ENCODE measurements at regions not wholly inside any gene's neighbourhood (a gene's known extent, or its start where the extent isn't known, plus 50 kb on each side); places are given as distances from the start of the nearest gene placed in this dataset.

DNA sequence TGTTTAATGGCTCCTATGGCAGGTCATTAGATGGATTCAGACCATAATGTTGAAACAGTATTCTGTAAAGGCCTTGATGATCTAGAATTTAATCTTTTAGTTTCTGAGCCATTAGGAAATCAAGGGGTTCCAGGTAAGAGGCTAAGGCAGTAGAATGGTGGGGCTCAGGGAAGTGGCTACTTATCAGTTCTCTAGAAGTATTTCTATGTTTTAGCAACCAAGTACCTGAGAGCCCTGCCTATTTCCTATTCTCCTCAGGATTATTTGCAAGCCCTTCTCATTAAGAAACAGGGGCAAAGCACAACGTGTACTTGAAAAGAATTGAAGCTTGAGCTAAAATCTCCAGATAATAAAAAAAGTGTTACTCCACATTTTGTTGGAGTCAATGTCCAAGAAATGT lies 646.5 kb downstream of the RNF144B start:
- Histone ChIP-seq H3K4me3 (ENCODE audit: extremely low read depth in 1 of 4, insufficient read depth in 2 of 4, low read depth in 3 of 4, low read length in 4 of 4) (no peak overlapping the region), H2AFZ (ENCODE audit: low read length) (no peak overlapping the region), H2BK15ac (ENCODE audit: low read length) (no peak overlapping the region), H2BK20ac (ENCODE audit: low read length) (no peak overlapping the region), H4K8ac (ENCODE audit: extremely low read depth, insufficient read depth, low read length) (no peak overlapping the region), H4K5ac (ENCODE audit: insufficient read length, low read depth, low read length) (no peak overlapping the region), H3K27me3 (replicated peaks in 1 of 4; ENCODE audit: control insufficient read depth in 3 of 4, extremely low read depth in 1 of 4, insufficient read depth in 3 of 4, low read length in 3 of 4) (no peaks in the 10 kb centered on the region), H3K4ac (replicated peaks; ENCODE audit: insufficient read length, low read depth, low read length) (no peak overlapping the region), H3K79me1 (ENCODE audit: low read depth, low read length) (no peaks in the 10 kb centered on the region), H2BK5ac (ENCODE audit: low read depth, low read length) (no peak overlapping the region), H3K9ac (replicated peaks in 1 of 4; ENCODE audit: extremely low read depth in 1 of 4, low read depth in 3 of 4, low read length in 3 of 4) (no peak overlapping the region), H3K4me2 (ENCODE audit: insufficient read depth in 1 of 2, low read depth in 2 of 2, low read length in 2 of 2) (no peak overlapping the region), H3K79me2 (ENCODE audit: control insufficient read depth in 1 of 2, insufficient read depth in 2 of 2, low read length in 2 of 2) (no peaks in the 10 kb centered on the region), H2BK12ac (ENCODE audit: low read depth, low read length) (no peak overlapping the region), H3K36me3 (ENCODE audit: control insufficient read depth in 2 of 4, insufficient read depth in 4 of 4, low read length in 3 of 4) (no peaks in the 10 kb centered on the region), H3K18ac (ENCODE audit: extremely low read depth, low read length) (no peak overlapping the region), H4K20me1 (replicated peaks in 1 of 2; ENCODE audit: control insufficient read depth in 1 of 2, insufficient read depth in 2 of 2, low read length in 2 of 2) (no peaks in the 10 kb centered on the region), H3K4me1 (replicated peaks in 1 of 4; ENCODE audit: control insufficient read depth in 3 of 4, insufficient read depth in 4 of 4, low read length in 3 of 4) (no peaks in the 10 kb centered on the region), H2BK120ac (replicated peaks; ENCODE audit: low read depth, low read length) (no peak overlapping the region), H4K91ac (replicated peaks; ENCODE audit: insufficient read length, low read length) (no peak overlapping the region), H3K23ac (ENCODE audit: insufficient read length) (no peak overlapping the region), H3K23me2 (ENCODE audit: low read depth, low read length) (no peaks in the 10 kb centered on the region; the same call in 1 of the 2 replicates), H3K9me3 (ENCODE audit: insufficient read depth in 2 of 2, low read depth in 1 of 2, low read length in 1 of 2) (no peaks in the 10 kb centered on the region), H3K14ac (ENCODE audit: insufficient read length) (no peak overlapping the region), H2AK5ac (ENCODE audit: low read depth, low read length) (no peak overlapping the region), H3K27ac (ENCODE audit: low read depth, low read length) (no peak overlapping the region), H3K56ac (replicated peaks; ENCODE audit: insufficient read length, low read depth, low read length) (no peak overlapping the region)
- POLR2A ChIA-PET (ENCODE audit: partially characterized antibody), result no interaction called here
- WGBS, 2 experiments (ENCODE audit: extremely low coverage in 1 of 2, insufficient coverage in 1 of 2, insufficient read length in 1 of 2, insufficient replicate concordance in 2 of 2, low coverage in 1 of 2, low lambda C conversion rate in 2 of 2, missing lambda C conversion rate in 1 of 2), result 100% methylated on average over 1 of the region's 1 CpG; no CpG with 5 or more reads in 1 of the 2 experiments
- no peak for DNase-seq (ENCODE audit: low read depth in 1 of 2, low spot score in 2 of 2)
- CTCF ChIA-PET (ENCODE audit: partially characterized antibody), result interaction anchor here (1.2 to 3.1 kb wide), 3 partner anchors 10 to 42 kb away, joined by 3 to 23 read pairs (median 7); no protein-coding TSS in a partner anchor
- TF ChIP-seq BCL11A (IDR thresholded peaks at IDR 0.05; ENCODE audit: low read depth in 2 of 2, low read length in 2 of 2) (no peak), RNF2 (IDR thresholded peaks at IDR 0.05; ENCODE audit: borderline replicate concordance, low read depth, low read length, missing control alignments, poor library complexity, severe bottlenecking) (no peak), TEAD4 (IDR thresholded peaks at IDR 0.05; ENCODE audit: low read depth, low read length) (no peak), GTF2F1 (IDR thresholded peaks at IDR 0.05; ENCODE audit: borderline replicate concordance, low read depth, low read length) (no peak), EP300 (IDR thresholded peaks at IDR 0.05; ENCODE audit: borderline replicate concordance in 1 of 2, low read depth in 2 of 2, low read length in 2 of 2) (no peak), SAP30 (IDR thresholded peaks at IDR 0.05; ENCODE audit: insufficient read depth, insufficient replicate concordance, low read length) (no peak), JUN (IDR thresholded peaks at IDR 0.05; ENCODE audit: low read depth, low read length) (no peak), KDM5A (IDR thresholded peaks at IDR 0.05; ENCODE audit: low read length) (no peak), ZNF274 (IDR thresholded peaks at IDR 0.05; ENCODE audit: borderline replicate concordance, extremely low read depth, low read length) (no peak), POU5F1 (IDR thresholded peaks at IDR 0.05; ENCODE audit: low read depth, low read length) (no peak), BRCA1 (IDR thresholded peaks at IDR 0.05; ENCODE audit: low read depth, low read length) (no peak), SP4 (IDR thresholded peaks at IDR 0.05; ENCODE audit: low read length) (no peak), RXRA (IDR thresholded peaks at IDR 0.05; ENCODE audit: insufficient read depth, low read depth, low read length) (no peak), FOSL1 (IDR thresholded peaks at IDR 0.05; ENCODE audit: insufficient read depth, low read depth, low read length) (no peak)
- no peak for FAIRE-seq

Data from H1 (cell line).